ENCODE measurements at regions not wholly inside any gene's neighbourhood (a gene's known extent, or its start where the extent isn't known, plus 50 kb on each side); places are given as distances from the start of the nearest gene placed in this dataset.

GRCh38 chr18:59083136-59083818, 56.4 kb upstream of the SEC11C start (continued):
- TF ChIP-seq, protein P1, sequence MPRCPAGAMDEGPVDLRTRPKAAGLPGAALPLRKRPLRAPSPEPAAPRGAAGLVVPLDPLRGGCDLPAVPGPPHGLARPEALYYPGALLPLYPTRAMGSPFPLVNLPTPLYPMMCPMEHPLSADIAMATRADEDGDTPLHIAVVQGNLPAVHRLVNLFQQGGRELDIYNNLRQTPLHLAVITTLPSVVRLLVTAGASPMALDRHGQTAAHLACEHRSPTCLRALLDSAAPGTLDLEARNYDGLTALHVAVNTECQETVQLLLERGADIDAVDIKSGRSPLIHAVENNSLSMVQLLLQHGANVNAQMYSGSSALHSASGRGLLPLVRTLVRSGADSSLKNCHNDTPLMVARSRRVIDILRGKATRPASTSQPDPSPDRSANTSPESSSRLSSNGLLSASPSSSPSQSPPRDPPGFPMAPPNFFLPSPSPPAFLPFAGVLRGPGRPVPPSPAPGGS (IDR thresholded peaks at IDR 0.05; ENCODE audit: borderline replicate concordance, insufficient read depth, low read depth, low read length, poor library complexity, severe bottlenecking) = no peak
- TF ChIP-seq REST (IDR thresholded peaks at IDR 0.05; ENCODE audit: low read depth, low read length) (no peak), MTA2 (IDR thresholded peaks at IDR 0.05; ENCODE audit: low read depth) (no peak), FOXK2 (IDR thresholded peaks at IDR 0.05) (no peak), SMAD5 (IDR thresholded peaks at IDR 0.05; ENCODE audit: low read depth) (no peak), PAX5 (IDR thresholded peaks at IDR 0.05; ENCODE audit: borderline replicate concordance, low read depth, low read length) (no peak)
